Body of pancreas (tissue), 4 donors: ENCODE measurements at regions not wholly inside any gene's neighbourhood (a gene's known extent, or its start where the extent isn't known, plus 50 kb on each side); places are given as distances from the start of the nearest gene placed in this dataset.

Source experiments
- ATAC-seq: fragments of 150-250 bp; one replicate; pipeline ENCODE4 v1.9.1; 2016
- DNase-seq, 4 donors: peaks; one replicate each; pipeline ENCODE4 v3.0.0-alpha.2; 2019
- H3K27ac ChIP-seq, 4 donors: fragments of 200-600 bp; sonication (generic); 1 replicate in 3 of 4; 2 replicates in 1 of 4; pipeline versions ENCODE4 v1.5.1 to v1.6.1; 2016 to 2019; ENCODE audit warnings: mild to moderate bottlenecking in 1 of 4, mixed read lengths in 1 of 4, moderate library complexity in 1 of 4
- H3K27me3 ChIP-seq, 2 donors: fragments of 200-600 bp; sonication (generic); one replicate each; pipeline ENCODE4 v1.6.0; 2016; ENCODE audit warnings: mild to moderate bottlenecking in 1 of 2
- H3K36me3 ChIP-seq, 2 donors: fragments of 200-600 bp; sonication (generic); replicated peaks in 1 of 2; 2 replicates each; pipeline ENCODE4 v1.5.1; 2016; ENCODE audit warnings: low read depth in 2 of 2; ENCODE audit not compliant: insufficient read depth in 1 of 2
- H3K4me1 ChIP-seq: fragments of 200-600 bp; sonication (generic); one replicate; pipeline ENCODE4 v1.6.0; 2016
- H3K4me3 ChIP-seq, 2 donors: fragments of 200-600 bp; sonication (generic); 1 replicate in 1 of 2; 2 replicates in 1 of 2; pipeline ENCODE4 v1.5.1; 2016 to 2019
- H3K9me3 ChIP-seq, 3 donors: fragments of 200-600 bp; sonication (generic); 1 replicate in 2 of 3; 2 replicates in 1 of 3; pipeline ENCODE4 v1.5.1; 2016
- CTCF ChIP-seq, 7 experiments: fragments of 450-650 bp in 4 of 7; fragments of 200-600 bp in 3 of 7; sonication (generic) in 3 of 7; IDR thresholded peaks; one replicate each; pipeline ENCODE4 v1.5.1; 2016 to 2019; ENCODE audit warnings: antibody characterized with exemption in 7 of 7
- POLR2A ChIP-seq, 3 donors: fragments of 450-650 bp; IDR thresholded peaks; one replicate each; pipeline ENCODE4 v1.6.1; 2016; ENCODE audit warnings: antibody characterized with exemption in 3 of 3, mild to moderate bottlenecking in 2 of 3
- WGBS, 2 donors: methylation state at CpG; one replicate each; pipeline ENCODE4 v1.1.5; 2017; 5-methylcytosine and 5-hydroxymethylcytosine counted together
- intact Hi-C: fragments of 100-400 bp; cut with DNase I; formaldehyde crosslinking; loops from one replicate; pipeline ENCODE4 v1.15.1; 2023

DNA sequence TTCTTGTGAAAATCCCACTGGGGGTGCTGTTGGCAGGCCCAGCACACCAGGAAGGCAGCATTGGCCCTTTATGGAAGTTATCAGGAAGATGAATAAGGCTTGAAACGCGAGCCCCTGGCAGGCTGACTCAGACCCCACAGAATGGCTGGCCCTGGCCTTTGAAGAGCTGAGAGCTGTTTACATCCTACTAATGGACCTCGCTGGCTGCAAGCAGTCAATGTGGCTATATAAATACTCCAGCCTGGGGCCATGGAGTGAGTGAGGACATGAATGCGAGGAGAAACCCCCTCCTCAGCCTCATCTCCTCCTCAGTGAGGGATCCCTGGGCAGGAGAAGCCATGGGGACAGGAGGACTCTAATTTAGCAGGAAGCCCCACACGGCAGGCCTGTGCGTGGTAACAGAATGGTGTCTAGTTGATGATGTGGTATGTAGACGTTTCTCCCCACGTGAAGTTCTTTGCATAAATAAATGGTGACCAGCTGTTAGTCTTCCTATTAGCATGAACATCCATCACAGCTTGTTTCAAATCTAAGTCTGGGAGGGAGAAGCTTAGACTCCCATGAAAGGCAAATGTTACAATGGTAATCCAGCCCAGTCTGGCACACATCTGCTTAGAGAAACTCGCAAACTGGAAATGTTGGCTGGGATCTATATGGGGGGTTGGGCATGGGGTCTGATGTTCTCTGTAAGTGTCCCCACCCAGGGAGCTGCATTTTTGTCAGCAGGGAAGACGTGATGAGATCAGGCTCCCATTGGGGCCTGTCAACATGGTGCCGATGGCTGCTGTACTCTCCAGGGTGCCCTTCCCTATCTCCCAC lies 175.1 kb upstream of the PITX1 start:
- H3K4me3 ChIP-seq, result no peak overlapping the region
- ATAC-seq (no peak), DNase-seq (no peak)
- no peak overlapping the region for H3K27ac ChIP-seq
- no peaks in the 10 kb centered on the region for H3K27me3 ChIP-seq
- no peak for TF ChIP-seq CTCF (IDR thresholded peaks at IDR 0.05)
- no peak for TF ChIP-seq POLR2A (IDR thresholded peaks at IDR 0.05)
- 53 to 70% methylated on average over 7 to 11 of the region's 11 CpGs for WGBS, 2 donors
- no peaks in the 10 kb centered on the region for H3K4me1 ChIP-seq
- no peaks in the 10 kb centered on the region for H3K9me3 ChIP-seq
- intact Hi-C loops, result no loop called here
- no peaks in the 10 kb centered on the region for H3K36me3 ChIP-seq

- no peak for DNase-seq
- TF ChIP-seq POLR2A (IDR thresholded peaks at IDR 0.05), result no peak
- no peak for TF ChIP-seq CTCF (IDR thresholded peaks at IDR 0.05)
- Histone ChIP-seq H3K27me3 (no peaks in the 10 kb centered on the region), H3K4me1 (no peaks in the 10 kb centered on the region), H3K27ac (no peak overlapping the region), H3K36me3 (no peaks in the 10 kb centered on the region), H3K9me3 (no peaks in the 10 kb centered on the region), H3K4me3 (no peak overlapping the region)
- WGBS, 2 donors, result 84 to 87% methylated on average over 2 of the region's 2 CpGs
- no peak for ATAC-seq
- intact Hi-C loops, result no loop called here
These were observed 174.5 kb upstream of the PITX1 start for GRCh38 chr5:135208555-135208902.

DNA sequence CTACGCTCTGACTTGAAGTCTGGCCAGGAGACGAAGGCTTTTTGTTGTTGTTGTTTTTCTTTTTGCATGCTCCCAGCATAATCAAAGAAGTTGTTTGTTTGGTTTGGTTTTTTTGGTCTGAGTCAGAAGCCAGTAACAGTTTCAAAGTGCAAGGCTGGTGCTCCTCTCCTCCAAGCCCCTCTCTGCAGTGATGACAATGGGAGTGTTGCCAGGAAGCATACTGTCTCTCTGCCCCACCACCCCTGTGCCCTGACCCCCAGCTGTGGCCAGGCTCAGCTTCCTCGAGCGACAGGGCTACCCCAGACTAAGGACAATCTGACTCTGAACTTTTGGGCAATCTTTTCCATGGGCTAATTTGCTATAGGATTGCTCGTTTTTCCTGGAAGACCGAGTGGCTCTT lies 173.8 kb upstream of the PITX1 start:
- no peaks in the 10 kb centered on the region for H3K4me1 ChIP-seq
- no peaks in the 10 kb centered on the region for H3K36me3 ChIP-seq
- no peak overlapping the region for H3K4me3 ChIP-seq
- intact Hi-C loops, result no loop called here
- no peak overlapping the region for H3K27ac ChIP-seq
- no peaks in the 10 kb centered on the region for H3K9me3 ChIP-seq
- ATAC-seq, result no peak
- WGBS, 2 donors, result 44 to 64% methylated on average over 6 of the region's 6 CpGs
- no peak for TF ChIP-seq CTCF (IDR thresholded peaks at IDR 0.05)
- no peak for TF ChIP-seq POLR2A (IDR thresholded peaks at IDR 0.05)
- no peak for DNase-seq
- no peaks in the 10 kb centered on the region for H3K27me3 ChIP-seq

GRCh38 chr5:135206862-135207261 lies 172.8 kb upstream of the PITX1 start:
- no peaks in the 10 kb centered on the region for H3K9me3 ChIP-seq
- no peaks in the 10 kb centered on the region for H3K27me3 ChIP-seq
- no peak overlapping the region for H3K27ac ChIP-seq
- WGBS, 2 donors, result 80 to 84% methylated on average over 3 of the region's 3 CpGs
- TF ChIP-seq POLR2A (IDR thresholded peaks at IDR 0.05) (no peak), CTCF (IDR thresholded peaks at IDR 0.05) (no peak)
- no peak overlapping the region for H3K4me3 ChIP-seq
- DNase-seq (no peak), ATAC-seq (no peak)
- no peaks in the 10 kb centered on the region for H3K36me3 ChIP-seq
- intact Hi-C loops, result no loop called here
- no peaks in the 10 kb centered on the region for H3K4me1 ChIP-seq
